Neural progenitor cell (in vitro differentiated cells): ENCODE measurements at regions not wholly inside any gene's neighbourhood (a gene's known extent, or its start where the extent isn't known, plus 50 kb on each side); places are given as distances from the start of the nearest gene placed in this dataset.
A peak's percentile ranks its signal among the peaks of the same experiment; 100 is the strongest.

Experiments used
- DNase-seq: peaks from one replicate; pipeline ENCODE4 v3.0.0-alpha.2; 2016; ENCODE audit warnings: low spot score
- H2AFZ ChIP-seq: fragments of 200-600 bp; sonication (generic); replicated peaks from 2 replicates; pipeline ENCODE4 v1.6.1; 2016; ENCODE audit warnings: antibody characterized with exemption
- H3F3A ChIP-seq: fragments of 200-600 bp; sonication (generic); 2 replicates; pipeline ENCODE4 v1.6.1; 2016; ENCODE audit warnings: antibody characterized with exemption, low read depth
- H3K27ac ChIP-seq: fragments of 200-600 bp; sonication (generic); 2 replicates; pipeline ENCODE4 v1.5.1; 2016; ENCODE audit warnings: mild to moderate bottlenecking
- H3K27me3 ChIP-seq: fragments of 200-600 bp; sonication (generic); 2 replicates; pipeline ENCODE4 v1.6.1; 2016; ENCODE audit warnings: mild to moderate bottlenecking, moderate library complexity
- H3K36me3 ChIP-seq: fragments of 200-600 bp; sonication (generic); 2 replicates; pipeline ENCODE4 v1.5.1; 2016
- H3K4me1 ChIP-seq: fragments of 200-600 bp; sonication (generic); 2 replicates; pipeline ENCODE4 v1.6.1; 2016; ENCODE audit warnings: mixed run types
- H3K4me2 ChIP-seq: fragments of 200-600 bp; sonication (generic); 2 replicates; pipeline ENCODE4 v1.6.1; 2016
- H3K4me3 ChIP-seq: fragments of 200-600 bp; sonication (generic); 2 replicates; pipeline ENCODE4 v1.5.1; 2016
- H3K79me2 ChIP-seq: fragments of 200-600 bp; sonication (generic); 2 replicates; pipeline ENCODE4 v1.6.1; 2016; ENCODE audit warnings: low read depth
- H3K9ac ChIP-seq: fragments of 200-600 bp; sonication (generic); 2 replicates; pipeline ENCODE4 v1.6.1; 2016
- H3K9me3 ChIP-seq: fragments of 200-600 bp; sonication (generic); 2 replicates; pipeline ENCODE4 v1.5.1; 2016; ENCODE audit warnings: low read depth
- H4K20me1 ChIP-seq: fragments of 200-600 bp; sonication (generic); 2 replicates; pipeline ENCODE4 v1.6.1; 2016; ENCODE audit warnings: low read depth
- H3K27ac Mint-ChIP-seq: 3 replicates; pipeline ENCODE4 v1.8.0; 2021; ENCODE audit warnings: mixed read lengths
- H3K27me3 Mint-ChIP-seq: 2 replicates; pipeline ENCODE4 v1.8.0; 2022; ENCODE audit warnings: low read depth, mild to moderate bottlenecking, inconsistent platforms, moderate library complexity, mixed read lengths; ENCODE audit not compliant: insufficient read depth
- H3K36me3 Mint-ChIP-seq: 3 replicates; pipeline ENCODE4 v1.8.0; 2021; ENCODE audit warnings: mixed read lengths
- H3K4me1 Mint-ChIP-seq: 3 replicates; pipeline ENCODE4 v1.8.0; 2021; ENCODE audit warnings: mixed read lengths
- H3K4me3 Mint-ChIP-seq: 3 replicates; pipeline ENCODE4 v1.8.0; 2021; ENCODE audit warnings: mild to moderate bottlenecking, moderate library complexity, mixed read lengths
- H3K9me3 Mint-ChIP-seq: 3 replicates; pipeline ENCODE4 v1.8.0; 2020; ENCODE audit warnings: mixed read lengths
- EZH2 ChIP-seq: fragments of 200-600 bp; sonication (generic); IDR thresholded peaks from 2 replicates; pipeline ENCODE4 v1.6.1; 2017; ENCODE audit warnings: antibody characterized with exemption, mild to moderate bottlenecking, moderate library complexity
- EZH2phosphoT487 ChIP-seq: fragments of 200-600 bp; sonication (generic); IDR thresholded peaks from 2 replicates; pipeline ENCODE4 v1.6.1; 2017; ENCODE audit warnings: antibody characterized with exemption
- TF ChIP-seq, protein P1 (sequence below): fragments of 200-600 bp; sonication (generic); IDR thresholded peaks from 2 replicates; pipeline ENCODE4 v1.5.1; 2017; ENCODE audit warnings: antibody characterized with exemption, mild to moderate bottlenecking

DNA sequence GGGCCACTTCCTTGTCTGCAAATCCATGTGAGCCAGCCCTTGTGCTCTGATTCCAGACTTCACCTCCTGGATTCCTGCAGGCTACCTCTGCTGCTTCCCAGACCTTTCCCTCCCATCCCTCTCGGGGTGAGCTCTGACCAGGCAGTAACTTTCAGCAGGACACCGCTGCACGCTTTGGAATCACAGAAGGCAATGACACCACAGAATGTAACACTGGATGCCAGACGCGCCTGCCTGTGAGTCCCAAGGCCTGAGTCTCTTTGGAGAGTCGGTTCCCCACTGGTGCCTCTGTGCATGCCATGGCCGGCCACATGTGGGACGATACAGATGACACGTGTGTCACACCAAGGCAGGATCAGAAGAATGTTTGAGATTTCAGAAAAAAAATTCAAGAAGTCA lies 89.7 kb upstream of the ERRFI1 start:
- DNase-seq, result no peak
- Histone ChIP-seq H3K4me2 (no peak overlapping the region), H3K79me2 (no peaks in the 10 kb centered on the region), H3K4me3 (no peak overlapping the region), H3K36me3 (no peaks in the 10 kb centered on the region), H3K27ac (no peak overlapping the region), H3K27me3 (no peaks in the 10 kb centered on the region), H3K9ac (no peak overlapping the region), H2AFZ (no peak overlapping the region), H3K9me3 (no peaks in the 10 kb centered on the region), H3F3A (no peaks in the 10 kb centered on the region), H3K4me1 (peaks cover 16% of the 10 kb centered on the region), H4K20me1 (no peaks in the 10 kb centered on the region)
- peaks cover 37% of the 10 kb centered on the region for H3K4me1 Mint-ChIP-seq
- peak overlapping the region; percentile 83 for H3K27ac Mint-ChIP-seq
- no peak overlapping the region for H3K4me3 Mint-ChIP-seq
- TF ChIP-seq EZH2phosphoT487, result no peak
- TF ChIP-seq, protein P1, sequence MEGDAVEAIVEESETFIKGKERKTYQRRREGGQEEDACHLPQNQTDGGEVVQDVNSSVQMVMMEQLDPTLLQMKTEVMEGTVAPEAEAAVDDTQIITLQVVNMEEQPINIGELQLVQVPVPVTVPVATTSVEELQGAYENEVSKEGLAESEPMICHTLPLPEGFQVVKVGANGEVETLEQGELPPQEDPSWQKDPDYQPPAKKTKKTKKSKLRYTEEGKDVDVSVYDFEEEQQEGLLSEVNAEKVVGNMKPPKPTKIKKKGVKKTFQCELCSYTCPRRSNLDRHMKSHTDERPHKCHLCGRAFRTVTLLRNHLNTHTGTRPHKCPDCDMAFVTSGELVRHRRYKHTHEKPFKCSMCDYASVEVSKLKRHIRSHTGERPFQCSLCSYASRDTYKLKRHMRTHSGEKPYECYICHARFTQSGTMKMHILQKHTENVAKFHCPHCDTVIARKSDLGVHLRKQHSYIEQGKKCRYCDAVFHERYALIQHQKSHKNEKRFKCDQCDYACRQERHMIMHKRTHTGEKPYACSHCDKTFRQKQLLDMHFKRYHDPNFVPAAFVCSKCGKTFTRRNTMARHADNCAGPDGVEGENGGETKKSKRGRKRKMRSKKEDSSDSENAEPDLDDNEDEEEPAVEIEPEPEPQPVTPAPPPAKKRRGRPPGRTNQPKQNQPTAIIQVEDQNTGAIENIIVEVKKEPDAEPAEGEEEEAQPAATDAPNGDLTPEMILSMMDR, result no peak
- TF ChIP-seq EZH2, result no peak
- no peaks in the 10 kb centered on the region for H3K36me3 Mint-ChIP-seq
- H3K27me3 Mint-ChIP-seq, result no peaks in the 10 kb centered on the region
- H3K9me3 Mint-ChIP-seq, result peaks cover under 1% of the 10 kb centered on the region

DNA sequence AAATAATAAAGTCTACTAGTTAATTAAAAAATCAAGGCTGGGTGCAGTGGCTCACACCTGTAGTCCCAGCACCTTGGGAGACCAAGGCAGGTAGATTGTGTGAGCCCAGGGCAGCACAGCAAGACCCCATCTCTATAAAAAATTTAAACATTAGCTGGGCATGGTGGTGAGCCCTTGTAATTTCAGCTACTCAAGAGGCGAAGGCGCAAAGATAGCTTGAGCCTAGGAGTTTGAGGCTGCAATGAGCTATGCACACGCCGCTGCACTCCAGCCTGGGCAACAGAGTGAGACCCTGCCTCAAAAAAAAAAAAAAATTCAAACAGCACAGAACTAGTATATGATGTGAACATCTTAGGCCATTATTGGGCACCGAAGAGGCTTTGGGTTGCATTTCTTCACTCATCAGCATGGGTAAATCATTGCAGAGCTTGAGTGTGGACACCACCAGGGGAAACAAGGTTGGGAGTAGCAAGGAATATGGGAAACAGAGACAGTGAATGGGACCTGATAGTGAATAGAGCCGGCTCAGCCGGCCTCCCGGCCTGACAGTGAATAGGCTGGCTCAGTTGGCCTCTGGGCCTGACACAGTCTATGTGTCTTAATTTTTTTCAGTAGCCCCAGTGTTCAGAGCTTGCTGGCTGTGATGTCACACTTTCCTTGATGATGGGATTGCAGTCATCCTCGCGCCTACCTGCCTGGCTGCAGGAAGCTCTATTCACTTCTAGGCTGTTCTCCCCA lies 89.1 kb upstream of the ERRFI1 start:
- Histone ChIP-seq H3K9me3 (no peaks in the 10 kb centered on the region), H3K36me3 (no peaks in the 10 kb centered on the region), H4K20me1 (no peaks in the 10 kb centered on the region), H3K4me3 (no peak overlapping the region), H3K79me2 (no peaks in the 10 kb centered on the region), H3K4me1 (peaks cover 15% of the 10 kb centered on the region), H3K4me2 (no peak overlapping the region), H3K27ac (no peak overlapping the region), H3K9ac (no peak overlapping the region), H2AFZ (no peak overlapping the region), H3F3A (no peaks in the 10 kb centered on the region), H3K27me3 (no peaks in the 10 kb centered on the region)
- H3K27ac Mint-ChIP-seq, result peak overlapping the region; percentile 83
- no peaks in the 10 kb centered on the region for H3K27me3 Mint-ChIP-seq
- DNase-seq, result no peak
- peaks cover 37% of the 10 kb centered on the region for H3K4me1 Mint-ChIP-seq
- TF ChIP-seq, protein P1, result no peak
- no peak for TF ChIP-seq EZH2phosphoT487
- TF ChIP-seq EZH2, result no peak
- peaks cover 6% of the 10 kb centered on the region for H3K9me3 Mint-ChIP-seq
- no peak overlapping the region for H3K4me3 Mint-ChIP-seq
- no peaks in the 10 kb centered on the region for H3K36me3 Mint-ChIP-seq

DNA sequence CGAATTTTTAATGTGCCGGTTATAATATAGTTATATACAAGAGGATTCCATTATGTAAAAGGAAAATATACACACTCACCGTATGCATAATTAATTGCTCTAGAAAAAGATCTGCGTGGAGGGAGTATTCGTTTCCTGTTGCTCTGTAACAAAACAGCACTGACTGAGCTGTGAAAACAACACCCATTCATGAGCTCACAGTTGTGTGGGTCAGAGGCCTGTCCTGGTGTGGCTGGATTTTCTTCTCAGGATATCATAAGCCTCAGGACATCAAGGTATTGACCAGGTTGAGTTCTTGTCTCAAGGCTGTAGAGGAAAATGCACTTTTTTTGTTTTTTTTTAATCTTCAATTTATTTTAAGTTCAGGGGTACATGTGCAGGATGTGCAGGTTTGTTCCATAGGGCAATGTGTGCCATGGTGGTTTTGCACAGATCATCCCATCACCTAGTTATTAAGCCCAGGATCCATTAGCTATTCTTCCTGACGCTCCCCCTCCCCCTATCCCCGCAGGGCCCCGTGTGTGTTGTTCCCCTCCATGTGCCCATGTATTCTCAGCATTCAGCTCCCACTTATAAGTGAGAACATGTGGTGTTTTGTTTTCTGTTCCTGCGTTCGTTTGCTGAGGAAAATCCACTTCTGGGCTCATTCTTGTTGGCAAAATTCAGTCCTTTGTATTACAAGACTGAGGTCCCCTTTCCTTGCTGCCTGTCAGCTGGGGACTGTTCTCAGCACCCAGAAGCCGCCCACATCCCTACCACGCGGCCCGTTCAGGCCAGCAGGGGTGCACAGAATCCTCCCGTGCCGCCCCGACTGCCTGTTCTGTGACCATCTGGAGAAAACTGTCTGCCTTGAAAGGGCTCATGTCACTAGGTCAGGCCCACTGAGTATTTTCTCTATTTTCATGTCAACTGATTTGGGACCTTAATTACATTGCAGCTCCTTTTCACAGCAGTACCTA lies 87.4 kb upstream of the ERRFI1 start:
- Histone ChIP-seq H3K9ac (no peak overlapping the region), H3K9me3 (no peaks in the 10 kb centered on the region), H3K27me3 (no peaks in the 10 kb centered on the region), H2AFZ (peak overlapping the region; percentile 78), H3K27ac (no peak overlapping the region), H3K4me1 (peaks cover 15% of the 10 kb centered on the region), H4K20me1 (no peaks in the 10 kb centered on the region), H3K36me3 (no peaks in the 10 kb centered on the region), H3K4me3 (no peak overlapping the region), H3K4me2 (no peak overlapping the region), H3K79me2 (no peaks in the 10 kb centered on the region), H3F3A (no peaks in the 10 kb centered on the region)
- Mint-ChIP-seq H3K9me3 (peaks cover 13% of the 10 kb centered on the region), H3K4me3 (no peak overlapping the region), H3K27me3 (no peaks in the 10 kb centered on the region), H3K4me1 (peaks cover 35% of the 10 kb centered on the region), H3K36me3 (peaks cover 2% of the 10 kb centered on the region), H3K27ac (peak overlapping the region; percentile 82)
- DNase-seq, result no peak
- no peak for TF ChIP-seq EZH2phosphoT487
